HEK293 (cell line): ENCODE measurements at regions not wholly inside any gene's neighbourhood (a gene's known extent, or its start where the extent isn't known, plus 50 kb on each side); places are given as distances from the start of the nearest gene placed in this dataset.

Experiments used
- CTCF ChIP-seq: fragments of 450-650 bp; formaldehyde crosslinking; IDR thresholded peaks from 2 replicates; pipeline ENCODE4 v1.5.1; 2016; ENCODE audit warnings: missing biosample characterization, missing genetic modification characterization
- SALL2 ChIP-seq: fragments of 450-650 bp; formaldehyde crosslinking; IDR thresholded peaks from 2 replicates; pipeline ENCODE4 v1.5.0; 2017; ENCODE audit warnings: missing biosample characterization, mild to moderate bottlenecking, missing genetic modification characterization, borderline replicate concordance
- YY1 ChIP-seq: fragments of 450-650 bp; formaldehyde crosslinking; IDR thresholded peaks from 2 replicates; pipeline ENCODE4 v1.5.1; 2018; ENCODE audit warnings: missing biosample characterization, missing genetic modification characterization
- YY2 ChIP-seq: fragments of 450-650 bp; formaldehyde crosslinking; IDR thresholded peaks from 2 replicates; pipeline ENCODE4 v1.5.1; 2016; ENCODE audit warnings: missing biosample characterization, missing genetic modification characterization
- ZNF394 ChIP-seq: fragments of 450-650 bp; formaldehyde crosslinking; IDR thresholded peaks from 2 replicates; pipeline ENCODE4 v1.5.1; 2016; ENCODE audit warnings: missing biosample characterization, missing genetic modification characterization, mild to moderate bottlenecking, moderate library complexity, borderline replicate concordance
- ZNF449 ChIP-seq: fragments of 450-650 bp; formaldehyde crosslinking; IDR thresholded peaks from 2 replicates; pipeline ENCODE4 v1.5.1; 2017; ENCODE audit warnings: missing biosample characterization, mild to moderate bottlenecking, missing genetic modification characterization, moderate library complexity
- ZSCAN5A ChIP-seq: fragments of 450-650 bp; formaldehyde crosslinking; IDR thresholded peaks from 2 replicates; pipeline ENCODE4 v1.5.1; 2016; ENCODE audit warnings: missing biosample characterization, missing genetic modification characterization

- TF ChIP-seq YY1 (tag by site-specific recombination) (no peak), SALL2 (tag by site-specific recombination) (no peak), CTCF (tag by site-specific recombination) (no peak), ZNF449 (tag by site-specific recombination) (no peak), ZNF394 (tag by site-specific recombination) (no peak), ZSCAN5A (no peak), YY2 (tag by site-specific recombination) (no peak)
Measured at GRCh38 chr6:19391926-19392325, 445.2 kb upstream of the ID4 start.
